AG08395 (cell line): ENCODE measurements at regions not wholly inside any gene's neighbourhood (a gene's known extent, or its start where the extent isn't known, plus 50 kb on each side); places are given as distances from the start of the nearest gene placed in this dataset.
A peak's percentile ranks its signal among the peaks of the same experiment; 100 is the strongest.
"Not testable (repeated sequence)": the region's sequence is repeated elsewhere in the genome, so short reads cannot be mapped to it uniquely, and the experiment has no call there.

ENCODE experiments used
- DNase-seq: peaks from one replicate; pipeline ENCODE4 v3.0.0; 2012; ENCODE audit warnings: mixed read lengths, low spot score

GRCh38 chr17:69672924-69673323 is 258.4 kb downstream of the MAP2K6 start:
- DNase-seq: peak; percentile 70

- DNase-seq: no peak
Observed at GRCh38 chr17:69677130-69677529, 262.6 kb downstream of the MAP2K6 start.

- no peak for DNase-seq
Observed at GRCh38 chr17:69678206-69678605, 263.7 kb downstream of the MAP2K6 start.

GRCh38 chr17:69679829-69680228 is 265.3 kb downstream of the MAP2K6 start:
- DNase-seq: no peak

- no peak for DNase-seq
Observed at GRCh38 chr17:69684251-69684650, 269.8 kb downstream of the MAP2K6 start.

GRCh38 chr17:69685150-69685549 is 270.7 kb downstream of the MAP2K6 start:
- not testable (repeated sequence) for DNase-seq

- DNase-seq: no peak
Observed at GRCh38 chr17:69690531-69690930, 276.0 kb downstream of the MAP2K6 start.

- DNase-seq: no peak
Observed at GRCh38 chr17:69692171-69692570, 277.7 kb downstream of the MAP2K6 start.

- no peak for DNase-seq
Observed at GRCh38 chr17:69695646-69696045, 281.1 kb downstream of the MAP2K6 start.

GRCh38 chr17:69696650-69697049 is 282.2 kb downstream of the MAP2K6 start:
- no peak for DNase-seq

- DNase-seq: not testable (repeated sequence)
Observed at GRCh38 chr17:69698352-69698751, 283.9 kb downstream of the MAP2K6 start.

GRCh38 chr17:69702078-69702477 is 287.6 kb downstream of the MAP2K6 start:
- no peak for DNase-seq

- DNase-seq: no peak
Observed at GRCh38 chr17:69703751-69704150, 289.3 kb downstream of the MAP2K6 start.

GRCh38 chr17:69704935-69705334 is 290.4 kb downstream of the MAP2K6 start:
- no peak for DNase-seq

GRCh38 chr17:69706127-69706526 is 291.6 kb downstream of the MAP2K6 start:
- DNase-seq: no peak

GRCh38 chr17:69709441-69709840 is 294.9 kb downstream of the MAP2K6 start:
- no peak for DNase-seq

- no peak for DNase-seq
Observed at GRCh38 chr17:69710926-69711325, 296.4 kb downstream of the MAP2K6 start.

GRCh38 chr17:69711541-69711940 is 297.0 kb downstream of the MAP2K6 start:
- no peak for DNase-seq

- no peak for DNase-seq
Observed at GRCh38 chr17:69712801-69713311, 298.4 kb downstream of the MAP2K6 start.

- no peak for DNase-seq
Observed at GRCh38 chr17:69713815-69714214, 299.3 kb downstream of the MAP2K6 start.

- no peak for DNase-seq
Observed at GRCh38 chr17:69714669-69715068, 300.2 kb downstream of the MAP2K6 start.

GRCh38 chr17:69715656-69716055 is 301.2 kb downstream of the MAP2K6 start:
- no peak for DNase-seq

- peak; percentile 62 for DNase-seq
Observed at GRCh38 chr17:69716556-69716955, 302.1 kb downstream of the MAP2K6 start.

GRCh38 chr17:69717214-69717613 is 302.7 kb downstream of the MAP2K6 start:
- DNase-seq: no peak

GRCh38 chr17:69717819-69718218 is 303.3 kb downstream of the MAP2K6 start:
- no peak for DNase-seq
